ENCODE measurements at regions not wholly inside any gene's neighbourhood (a gene's known extent, or its start where the extent isn't known, plus 50 kb on each side); places are given as distances from the start of the nearest gene placed in this dataset.

- TF ChIP-seq EP300 (IDR thresholded peaks at IDR 0.05) (no peak), POLR2A (IDR thresholded peaks at IDR 0.05) (no peak)
- TF ChIP-seq, protein P1, sequence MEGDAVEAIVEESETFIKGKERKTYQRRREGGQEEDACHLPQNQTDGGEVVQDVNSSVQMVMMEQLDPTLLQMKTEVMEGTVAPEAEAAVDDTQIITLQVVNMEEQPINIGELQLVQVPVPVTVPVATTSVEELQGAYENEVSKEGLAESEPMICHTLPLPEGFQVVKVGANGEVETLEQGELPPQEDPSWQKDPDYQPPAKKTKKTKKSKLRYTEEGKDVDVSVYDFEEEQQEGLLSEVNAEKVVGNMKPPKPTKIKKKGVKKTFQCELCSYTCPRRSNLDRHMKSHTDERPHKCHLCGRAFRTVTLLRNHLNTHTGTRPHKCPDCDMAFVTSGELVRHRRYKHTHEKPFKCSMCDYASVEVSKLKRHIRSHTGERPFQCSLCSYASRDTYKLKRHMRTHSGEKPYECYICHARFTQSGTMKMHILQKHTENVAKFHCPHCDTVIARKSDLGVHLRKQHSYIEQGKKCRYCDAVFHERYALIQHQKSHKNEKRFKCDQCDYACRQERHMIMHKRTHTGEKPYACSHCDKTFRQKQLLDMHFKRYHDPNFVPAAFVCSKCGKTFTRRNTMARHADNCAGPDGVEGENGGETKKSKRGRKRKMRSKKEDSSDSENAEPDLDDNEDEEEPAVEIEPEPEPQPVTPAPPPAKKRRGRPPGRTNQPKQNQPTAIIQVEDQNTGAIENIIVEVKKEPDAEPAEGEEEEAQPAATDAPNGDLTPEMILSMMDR (IDR thresholded peaks at IDR 0.05), result no peak
These were observed 230.8 kb upstream of the RAB6C start for GRCh38 chr2:129748653-129749052.
